ENCODE measurements at regions not wholly inside any gene's neighbourhood (a gene's known extent, or its start where the extent isn't known, plus 50 kb on each side); places are given as distances from the start of the nearest gene placed in this dataset.

DNA sequence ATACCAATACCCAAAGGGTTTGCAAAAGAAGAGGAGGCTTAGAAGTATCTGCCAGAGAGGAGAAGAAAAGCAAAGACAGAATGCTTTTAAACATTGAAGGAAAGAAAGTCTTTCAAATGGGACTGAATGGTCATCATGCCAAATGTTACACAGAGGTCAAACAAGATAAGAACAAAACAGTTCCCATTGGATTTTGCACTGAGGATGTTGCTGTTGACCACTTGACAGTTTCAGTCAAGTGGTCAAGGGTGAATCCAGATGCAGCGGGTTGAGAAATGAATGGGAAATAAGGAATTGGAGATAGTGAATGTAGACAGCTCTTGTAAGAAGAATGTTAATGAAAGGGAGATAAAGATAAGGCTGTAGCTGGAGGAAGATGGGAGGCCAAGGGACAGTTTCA lies 64.8 kb upstream of the FGG start:
- 0% methylated on average over 1 of the region's 1 CpG for WGBS (ENCODE audit: insufficient coverage, low coverage, missing lambda C conversion rate)
- no peak for ATAC-seq
- H2AFZ ChIP-seq (ENCODE audit: low read depth, low read length): no peak overlapping the region
- no peak for DNase-seq (ENCODE audit: extremely low read depth in 1 of 4, low spot score in 3 of 4)
- FAIRE-seq: no peak
- H3K27me3 ChIP-seq (ENCODE audit: control insufficient read depth in 2 of 2, insufficient read depth in 2 of 2, low read length in 2 of 2): no peaks in the 10 kb centered on the region
- H3K4me1 ChIP-seq (replicated peaks in 1 of 2; ENCODE audit: control insufficient read depth in 2 of 2, insufficient read depth in 2 of 2, low read length in 2 of 2): no peaks in the 10 kb centered on the region
- BruUV-seq (replicated peaks): no TSS peak
- H3K4me3 ChIP-seq: no peak overlapping the region
- no peak overlapping the region for H3K9ac ChIP-seq (ENCODE audit: insufficient read depth in 1 of 2, low read depth in 2 of 2, low read length in 2 of 2)
- POLR2A ChIA-PET: no interaction called here
- no peaks in the 10 kb centered on the region for H3K9me1 ChIP-seq (ENCODE audit: control insufficient read depth, insufficient read depth, low read length)
- CTCF ChIA-PET (ENCODE audit: low intra/inter-chr PET ratio): no interaction called here
- no peaks in the 10 kb centered on the region for H3K36me3 ChIP-seq (ENCODE audit: control insufficient read depth, insufficient read depth, low read length)
- H3K79me2 ChIP-seq (ENCODE audit: control insufficient read depth, insufficient read depth, low read length): no peaks in the 10 kb centered on the region
- no peaks in the 10 kb centered on the region for H3K9me3 ChIP-seq (replicated peaks; ENCODE audit: control insufficient read depth, insufficient read depth, low read depth, low read length)
- in situ Hi-C loops (cut with MboI): no loop called here
- H3K27ac ChIP-seq (ENCODE audit: extremely low read depth, low read depth, low read length): no peak overlapping the region
- no peaks in the 10 kb centered on the region for H4K20me1 ChIP-seq (replicated peaks; ENCODE audit: control insufficient read depth, insufficient read depth, low read length)
- H3K4me2 ChIP-seq (ENCODE audit: insufficient read depth, low read length): no peak overlapping the region
- TF ChIP-seq ZNF316 (IDR thresholded peaks at IDR 0.05) (no peak), ETV1 (tag; conservative IDR thresholded peaks at IDR 0.05; ENCODE audit: low read depth) (no peak), AFF4 (CRISPR knock-in tag; IDR thresholded peaks at IDR 0.05) (no peak), STAT5A (IDR thresholded peaks at IDR 0.05; ENCODE audit: borderline replicate concordance, low read length) (no peak), CREBBP (IDR thresholded peaks at IDR 0.05; ENCODE audit: low read depth, low read length) (no peak), FOXO4 (CRISPR knock-in tag; IDR thresholded peaks at IDR 0.05) (no peak), L3MBTL2 (IDR thresholded peaks at IDR 0.05) (no peak), NR3C1 (CRISPR knock-in tag; IDR thresholded peaks at IDR 0.05) (no peak), HDAC2 (IDR thresholded peaks at IDR 0.05) (no peak), ZNF507 (tag; conservative IDR thresholded peaks at IDR 0.05) (no peak), GABPB2 (CRISPR knock-in tag; conservative IDR thresholded peaks at IDR 0.05) (no peak), HLTF (IDR thresholded peaks at IDR 0.05) (no peak)
- TF ChIP-seq, protein P1, sequence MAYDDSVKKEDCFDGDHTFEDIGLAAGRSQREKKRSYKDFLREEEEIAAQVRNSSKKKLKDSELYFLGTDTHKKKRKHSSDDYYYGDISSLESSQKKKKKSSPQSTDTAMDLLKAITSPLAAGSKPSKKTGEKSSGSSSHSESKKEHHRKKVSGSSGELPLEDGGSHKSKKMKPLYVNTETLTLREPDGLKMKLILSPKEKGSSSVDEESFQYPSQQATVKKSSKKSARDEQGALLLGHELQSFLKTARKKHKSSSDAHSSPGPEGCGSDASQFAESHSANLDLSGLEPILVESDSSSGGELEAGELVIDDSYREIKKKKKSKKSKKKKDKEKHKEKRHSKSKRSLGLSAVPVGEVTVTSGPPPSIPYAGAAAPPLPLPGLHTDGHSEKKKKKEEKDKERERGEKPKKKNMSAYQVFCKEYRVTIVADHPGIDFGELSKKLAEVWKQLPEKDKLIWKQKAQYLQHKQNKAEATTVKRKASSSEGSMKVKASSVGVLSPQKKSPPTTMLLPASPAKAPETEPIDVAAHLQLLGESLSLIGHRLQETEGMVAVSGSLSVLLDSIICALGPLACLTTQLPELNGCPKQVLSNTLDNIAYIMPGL (CRISPR knock-in tag; IDR thresholded peaks at IDR 0.05): no peak
- intact Hi-C loops (cut with micrococcal nuclease): no loop called here
